Stimulated activated effector memory CD8-positive, alpha-beta T cell treated with anti-CD3 and anti-CD28 coated beads, Interleukin-12 subunit alpha, Interleukin-12 subunit beta, amount 100 ng/mL, for 72 hours (primary cell): ENCODE measurements at regions not wholly inside any gene's neighbourhood (a gene's known extent, or its start where the extent isn't known, plus 50 kb on each side); places are given as distances from the start of the nearest gene placed in this dataset.

ENCODE experiments used
- ATAC-seq: fragments of 150-1000 bp; cut with Tn5 transposase; 2 replicates; pipeline ENCODE4 v1.10.0; 2021
- DNase-seq, 2 donors: peaks; one replicate each; pipeline ENCODE4 v3.0.0; 2021 to 2022; ENCODE audit warnings: low spot score in 2 of 2
- H3K27ac Mint-ChIP-seq: one replicate; pipeline ENCODE4 v1.8.0; 2022; ENCODE audit warnings: mild to moderate bottlenecking, mixed read lengths
- H3K36me3 Mint-ChIP-seq: one replicate; pipeline ENCODE4 v1.8.0; 2022; ENCODE audit warnings: mild to moderate bottlenecking, mixed read lengths
- H3K4me1 Mint-ChIP-seq: one replicate; pipeline ENCODE4 v1.8.0; 2022; ENCODE audit warnings: mixed read lengths
- H3K4me3 Mint-ChIP-seq: one replicate; pipeline ENCODE4 v1.8.0; 2022; ENCODE audit warnings: mild to moderate bottlenecking, mixed read lengths
- H3K9me3 Mint-ChIP-seq: one replicate; pipeline ENCODE4 v1.8.0; 2022; ENCODE audit warnings: mixed read lengths

- H3K36me3 Mint-ChIP-seq, result no peaks in the 10 kb centered on the region
- H3K9me3 Mint-ChIP-seq, result peaks cover 3% of the 10 kb centered on the region
- ATAC-seq, result no peak
- DNase-seq, result no peak
- H3K4me1 Mint-ChIP-seq, result no peaks in the 10 kb centered on the region
- no peak overlapping the region for H3K4me3 Mint-ChIP-seq
- no peak overlapping the region for H3K27ac Mint-ChIP-seq
Measured at GRCh38 chr3:152031321-152031720, 157.9 kb downstream of the SUCNR1 start.

GRCh38 chr3:152037297-152037696 is 163.9 kb downstream of the SUCNR1 start:
- ATAC-seq, result no peak
- no peak overlapping the region for H3K27ac Mint-ChIP-seq

GRCh38 chr3:152037953-152038352 is 164.5 kb downstream of the SUCNR1 start:
- no peak overlapping the region for H3K4me3 Mint-ChIP-seq
- DNase-seq, result no peak
- H3K4me1 Mint-ChIP-seq, result peaks cover 9% of the 10 kb centered on the region
- no peak overlapping the region for H3K27ac Mint-ChIP-seq
- ATAC-seq, result no peak
- peaks cover 3% of the 10 kb centered on the region for H3K9me3 Mint-ChIP-seq
- no peaks in the 10 kb centered on the region for H3K36me3 Mint-ChIP-seq

More at GRCh38 chr3:152037297-152037696, 163.9 kb downstream of the SUCNR1 start:
- H3K4me1 Mint-ChIP-seq, result peaks cover 9% of the 10 kb centered on the region
- H3K36me3 Mint-ChIP-seq, result no peaks in the 10 kb centered on the region
- no peak overlapping the region for H3K4me3 Mint-ChIP-seq
- DNase-seq, result no peak
- peaks cover 3% of the 10 kb centered on the region for H3K9me3 Mint-ChIP-seq

GRCh38 chr3:152038490-152038889 is 165.0 kb downstream of the SUCNR1 start:
- no peaks in the 10 kb centered on the region for H3K36me3 Mint-ChIP-seq
- ATAC-seq (no peak), DNase-seq (no peak)
- H3K4me1 Mint-ChIP-seq, result peaks cover 9% of the 10 kb centered on the region
- no peak overlapping the region for H3K4me3 Mint-ChIP-seq
- peaks cover 3% of the 10 kb centered on the region for H3K9me3 Mint-ChIP-seq
- no peak overlapping the region for H3K27ac Mint-ChIP-seq

GRCh38 chr3:152039887-152040286 is 166.4 kb downstream of the SUCNR1 start:
- Mint-ChIP-seq H3K27ac (no peak overlapping the region), H3K4me1 (peaks cover 9% of the 10 kb centered on the region), H3K36me3 (no peaks in the 10 kb centered on the region), H3K4me3 (no peak overlapping the region), H3K9me3 (peaks cover 3% of the 10 kb centered on the region)
- DNase-seq, result no peak
- ATAC-seq, result peak; percentile 80

GRCh38 chr3:152040319-152040718 is 166.9 kb downstream of the SUCNR1 start:
- Mint-ChIP-seq H3K36me3 (no peaks in the 10 kb centered on the region), H3K4me1 (peaks cover 9% of the 10 kb centered on the region), H3K9me3 (peaks cover under 1% of the 10 kb centered on the region), H3K27ac (no peak overlapping the region), H3K4me3 (no peak overlapping the region)
- ATAC-seq, result no peak
- DNase-seq, result no peak

DNA sequence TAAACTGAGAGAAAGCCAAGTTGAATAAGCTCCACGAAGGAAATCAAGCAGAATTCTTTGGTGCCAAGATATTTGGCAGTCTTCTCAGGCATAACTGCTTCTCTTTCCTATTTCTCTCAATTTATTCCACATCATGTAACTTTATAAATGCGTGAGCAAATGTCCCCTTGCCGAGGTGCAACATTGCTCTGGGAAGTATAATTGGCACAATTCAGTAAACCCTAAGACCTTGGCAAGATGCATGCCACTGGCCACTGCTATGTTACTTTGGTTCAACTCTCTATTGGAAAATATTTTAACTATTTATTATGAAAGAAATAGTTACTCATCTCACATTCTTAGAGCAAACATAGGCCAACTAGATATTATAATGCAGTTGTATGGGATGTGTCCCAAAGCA is 170.2 kb downstream of the SUCNR1 start:
- Mint-ChIP-seq H3K27ac (no peak overlapping the region), H3K36me3 (no peaks in the 10 kb centered on the region), H3K4me3 (no peak overlapping the region), H3K4me1 (peaks cover 9% of the 10 kb centered on the region), H3K9me3 (no peaks in the 10 kb centered on the region)
- DNase-seq (no peak), ATAC-seq (no peak)

DNA sequence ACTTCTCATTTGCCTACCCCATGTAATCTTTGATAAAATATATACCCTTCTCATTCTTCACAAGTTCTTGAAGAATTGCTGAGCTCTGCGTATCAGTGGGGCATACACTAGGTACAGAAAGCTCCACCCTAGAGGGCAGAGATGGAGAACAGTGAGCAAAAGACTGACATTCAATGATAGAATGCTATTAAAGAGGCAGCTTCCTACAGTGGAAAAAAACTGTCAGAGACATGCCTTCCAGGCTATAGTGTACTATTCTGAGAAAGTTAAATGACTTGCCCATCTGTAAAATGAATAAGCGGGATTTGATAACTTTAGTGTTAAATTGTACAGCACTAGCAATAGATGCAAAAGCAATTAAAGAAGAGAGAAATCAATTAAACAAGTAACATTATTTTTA is 172.8 kb downstream of the SUCNR1 start:
- ATAC-seq, result peak; percentile 55
- no peak for DNase-seq
- Mint-ChIP-seq H3K9me3 (no peaks in the 10 kb centered on the region), H3K4me1 (no peaks in the 10 kb centered on the region), H3K4me3 (no peak overlapping the region), H3K36me3 (no peaks in the 10 kb centered on the region), H3K27ac (no peak overlapping the region)

- H3K36me3 Mint-ChIP-seq, result no peaks in the 10 kb centered on the region
- H3K4me3 Mint-ChIP-seq, result no peak overlapping the region
- ATAC-seq, result no peak
- H3K9me3 Mint-ChIP-seq, result no peaks in the 10 kb centered on the region
- no peaks in the 10 kb centered on the region for H3K4me1 Mint-ChIP-seq
- no peak for DNase-seq
- H3K27ac Mint-ChIP-seq, result no peak overlapping the region
Measured at GRCh38 chr3:152047465-152047864, 174.0 kb downstream of the SUCNR1 start.

GRCh38 chr3:152048831-152049230 is 175.4 kb downstream of the SUCNR1 start:
- no peaks in the 10 kb centered on the region for H3K9me3 Mint-ChIP-seq
- no peak overlapping the region for H3K4me3 Mint-ChIP-seq
- DNase-seq, result no peak
- no peaks in the 10 kb centered on the region for H3K4me1 Mint-ChIP-seq
- no peak for ATAC-seq
- H3K36me3 Mint-ChIP-seq, result no peaks in the 10 kb centered on the region
- no peak overlapping the region for H3K27ac Mint-ChIP-seq

GRCh38 chr3:152050903-152051302 is 177.5 kb downstream of the SUCNR1 start:
- Mint-ChIP-seq H3K4me1 (no peaks in the 10 kb centered on the region), H3K27ac (no peak overlapping the region), H3K4me3 (no peak overlapping the region), H3K9me3 (no peaks in the 10 kb centered on the region), H3K36me3 (no peaks in the 10 kb centered on the region)
- no peak for ATAC-seq
- DNase-seq, result no peak

- Mint-ChIP-seq H3K36me3 (no peaks in the 10 kb centered on the region), H3K9me3 (no peaks in the 10 kb centered on the region), H3K4me3 (no peak overlapping the region), H3K4me1 (no peaks in the 10 kb centered on the region), H3K27ac (no peak overlapping the region)
- ATAC-seq (peak; percentile 68), DNase-seq (no peak)
Measured at GRCh38 chr3:152051501-152052404, 178.3 kb downstream of the SUCNR1 start.

- Mint-ChIP-seq H3K9me3 (no peaks in the 10 kb centered on the region), H3K4me1 (no peaks in the 10 kb centered on the region)
Measured at GRCh38 chr3:152053866-152054265, 180.4 kb downstream of the SUCNR1 start.

DNA sequence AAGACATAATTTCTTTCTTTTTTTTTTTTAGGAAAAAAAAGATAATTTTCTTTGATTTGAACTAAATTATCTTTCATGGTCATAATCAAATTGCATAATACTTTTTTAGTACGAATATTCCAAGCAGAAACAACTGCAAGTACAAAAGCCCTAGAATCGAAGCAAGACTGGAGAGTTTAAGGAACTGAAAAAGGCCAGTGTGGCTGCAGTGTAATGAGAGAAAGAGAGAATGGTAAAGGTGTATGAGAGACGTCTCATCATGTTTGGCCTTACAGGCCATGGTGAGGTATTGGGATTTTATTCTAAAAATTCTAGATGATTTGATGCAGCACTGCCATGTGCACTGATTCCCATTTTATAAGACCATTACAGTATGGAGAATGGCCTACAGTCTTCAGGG is 180.9 kb downstream of the SUCNR1 start:
- H3K9me3 Mint-ChIP-seq, result no peaks in the 10 kb centered on the region
- no peak for DNase-seq
- no peak overlapping the region for H3K27ac Mint-ChIP-seq
- no peak for ATAC-seq
- no peak overlapping the region for H3K4me3 Mint-ChIP-seq
- H3K4me1 Mint-ChIP-seq, result no peaks in the 10 kb centered on the region
- H3K36me3 Mint-ChIP-seq, result no peaks in the 10 kb centered on the region

More at GRCh38 chr3:152053866-152054265, 180.4 kb downstream of the SUCNR1 start:
- no peak for DNase-seq
- ATAC-seq, result no peak
- no peak overlapping the region for H3K27ac Mint-ChIP-seq
- H3K36me3 Mint-ChIP-seq, result no peaks in the 10 kb centered on the region
- H3K4me3 Mint-ChIP-seq, result no peak overlapping the region

DNA sequence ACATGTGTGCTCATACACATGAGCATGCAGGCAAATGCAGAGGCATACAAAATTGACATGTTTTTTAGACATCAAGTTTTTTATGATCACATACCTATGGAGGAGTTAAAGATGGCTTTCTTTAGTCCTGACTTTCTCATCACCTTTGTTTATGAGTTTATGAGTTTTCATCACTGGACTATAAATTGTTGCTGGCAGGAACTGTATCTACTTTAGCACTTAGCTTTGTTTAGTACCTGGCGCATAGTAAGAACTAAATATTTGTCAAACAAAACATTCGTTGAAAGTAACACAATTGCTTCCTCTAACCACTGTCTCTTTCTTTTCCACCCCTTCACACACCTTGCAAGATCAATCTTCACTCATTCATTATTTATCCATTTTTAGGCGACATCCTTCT is 182.6 kb downstream of the SUCNR1 start:
- no peak for DNase-seq
- ATAC-seq, result no peak
- no peak overlapping the region for H3K4me3 Mint-ChIP-seq
- H3K9me3 Mint-ChIP-seq, result no peaks in the 10 kb centered on the region
- H3K36me3 Mint-ChIP-seq, result no peaks in the 10 kb centered on the region
- no peaks in the 10 kb centered on the region for H3K4me1 Mint-ChIP-seq
- H3K27ac Mint-ChIP-seq, result no peak overlapping the region

DNA sequence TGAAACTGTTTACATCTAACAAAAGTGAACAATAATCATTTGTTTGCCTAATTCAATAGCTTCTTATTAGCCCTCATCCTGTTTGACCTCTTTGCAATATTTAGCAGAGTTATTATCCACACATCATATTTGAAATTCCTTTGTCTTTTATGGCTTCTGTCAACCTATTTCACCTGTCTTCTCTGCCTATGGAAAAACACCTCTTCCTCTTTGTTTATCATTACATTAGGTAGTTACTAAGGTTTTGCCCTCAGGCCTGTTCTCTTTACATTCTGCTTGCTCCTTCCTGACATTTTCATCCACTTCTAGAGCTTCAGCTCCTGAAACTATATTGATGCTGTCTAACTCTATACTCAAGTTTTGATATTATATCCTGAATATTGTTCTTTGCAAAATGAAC is 183.0 kb downstream of the SUCNR1 start:
- Mint-ChIP-seq H3K36me3 (no peaks in the 10 kb centered on the region), H3K9me3 (no peaks in the 10 kb centered on the region), H3K4me1 (no peaks in the 10 kb centered on the region), H3K4me3 (no peak overlapping the region), H3K27ac (no peak overlapping the region)
- DNase-seq, result no peak
- ATAC-seq, result no peak
